ENCODE measurements at regions not wholly inside any gene's neighbourhood (a gene's known extent, or its start where the extent isn't known, plus 50 kb on each side); places are given as distances from the start of the nearest gene placed in this dataset.

- Histone ChIP-seq H4K8ac (ENCODE audit: extremely low read depth, insufficient read depth, low read length) (no peak overlapping the region), H3K9me3 (ENCODE audit: insufficient read depth in 2 of 2, low read depth in 1 of 2, low read length in 1 of 2) (no peaks in the 10 kb centered on the region), H4K20me1 (replicated peaks in 1 of 2; ENCODE audit: control insufficient read depth in 1 of 2, insufficient read depth in 2 of 2, low read length in 2 of 2) (no peaks in the 10 kb centered on the region), H3K23ac (ENCODE audit: insufficient read length) (no peak overlapping the region), H3K4me1 (replicated peaks in 1 of 4; ENCODE audit: control insufficient read depth in 3 of 4, insufficient read depth in 4 of 4, low read length in 3 of 4) (no peaks in the 10 kb centered on the region; a peak in 1 of 7 replicates), H2AK5ac (ENCODE audit: low read depth, low read length) (no peak overlapping the region), H2BK15ac (ENCODE audit: low read length) (no peak overlapping the region), H2AFZ (ENCODE audit: low read length) (no peak overlapping the region), H3K27me3 (replicated peaks in 1 of 4; ENCODE audit: control insufficient read depth in 3 of 4, extremely low read depth in 1 of 4, insufficient read depth in 3 of 4, low read length in 3 of 4) (no peaks in the 10 kb centered on the region), H3K4me3 (ENCODE audit: extremely low read depth in 1 of 4, insufficient read depth in 2 of 4, low read depth in 3 of 4, low read length in 4 of 4) (no peak overlapping the region), H3K36me3 (ENCODE audit: control insufficient read depth in 2 of 4, insufficient read depth in 4 of 4, low read length in 3 of 4) (no peaks in the 10 kb centered on the region), H3K79me1 (ENCODE audit: low read depth, low read length) (no peaks in the 10 kb centered on the region; the same call in 1 of the 2 replicates), H3K56ac (replicated peaks; ENCODE audit: insufficient read length, low read depth, low read length) (no peak overlapping the region), H3K4ac (replicated peaks; ENCODE audit: insufficient read length, low read depth, low read length) (no peak overlapping the region), H3K14ac (ENCODE audit: insufficient read length) (no peak overlapping the region), H2BK5ac (ENCODE audit: low read depth, low read length) (no peak overlapping the region), H2BK20ac (ENCODE audit: low read length) (no peak overlapping the region), H3K27ac (ENCODE audit: low read depth, low read length) (no peak overlapping the region), H3K18ac (ENCODE audit: extremely low read depth, low read length) (no peak overlapping the region), H3K23me2 (ENCODE audit: low read depth, low read length) (no peaks in the 10 kb centered on the region; the same call in 1 of the 2 replicates), H4K91ac (replicated peaks; ENCODE audit: insufficient read length, low read length) (no peak overlapping the region), H3K9ac (replicated peaks in 1 of 4; ENCODE audit: extremely low read depth in 1 of 4, low read depth in 3 of 4, low read length in 3 of 4) (no peak overlapping the region), H3K4me2 (ENCODE audit: insufficient read depth in 1 of 2, low read depth in 2 of 2, low read length in 2 of 2) (no peak overlapping the region), H4K5ac (ENCODE audit: insufficient read length, low read depth, low read length) (no peak overlapping the region), H2BK120ac (replicated peaks; ENCODE audit: low read depth, low read length) (no peak overlapping the region), H2BK12ac (ENCODE audit: low read depth, low read length) (no peak overlapping the region), H3K79me2 (ENCODE audit: control insufficient read depth in 1 of 2, insufficient read depth in 2 of 2, low read length in 2 of 2) (no peaks in the 10 kb centered on the region)
- POLR2A ChIA-PET (ENCODE audit: partially characterized antibody) = no interaction called here
- FAIRE-seq (no peak), DNase-seq (ENCODE audit: low read depth in 1 of 2, low spot score in 2 of 2) (no peak)
- CTCF ChIA-PET (ENCODE audit: partially characterized antibody) = no interaction called here
- 95% methylated on average over 2 of the region's 2 CpGs; no CpG with 5 or more reads in 1 of the 2 experiments for WGBS, 2 experiments (ENCODE audit: extremely low coverage in 1 of 2, insufficient coverage in 1 of 2, insufficient read length in 1 of 2, insufficient replicate concordance in 2 of 2, low coverage in 1 of 2, low lambda C conversion rate in 2 of 2, missing lambda C conversion rate in 1 of 2)
- TF ChIP-seq TBP (IDR thresholded peaks at IDR 0.05; ENCODE audit: low read depth, low read length) (no peak), TEAD4 (IDR thresholded peaks at IDR 0.05; ENCODE audit: low read depth, low read length) (no peak), HDAC2 (IDR thresholded peaks at IDR 0.05; ENCODE audit: borderline replicate concordance in 1 of 2, low read depth in 2 of 2, low read length in 2 of 2) (no peak), EZH2 (IDR thresholded peaks at IDR 0.05; ENCODE audit: low read depth, low read length, severe bottlenecking) (no peak), NANOG (IDR thresholded peaks at IDR 0.05; ENCODE audit: insufficient read depth, low read depth, low read length, poor library complexity, severe bottlenecking) (no peak), RFX5 (IDR thresholded peaks at IDR 0.05; ENCODE audit: borderline replicate concordance, low read depth, low read length) (no peak), POLR2AphosphoS5 (IDR thresholded peaks at IDR 0.05; ENCODE audit: low read depth, low read length) (no peak), KDM5A (IDR thresholded peaks at IDR 0.05; ENCODE audit: low read length) (no peak), GABPA (IDR thresholded peaks at IDR 0.05; ENCODE audit: borderline replicate concordance, insufficient read depth, low read length) (no peak), TCF12 (IDR thresholded peaks at IDR 0.05; ENCODE audit: low read depth, low read length) (no peak), CTCF (IDR thresholded peaks at IDR 0.05; ENCODE audit: control extremely low read depth in 1 of 3, insufficient read depth in 1 of 3, low read depth in 1 of 3, low read length in 3 of 3) (no peak), RXRA (IDR thresholded peaks at IDR 0.05; ENCODE audit: insufficient read depth, low read depth, low read length) (no peak)
These were observed 247.8 kb upstream of the JAG1 start for GRCh38 chr20:10921491-10922010.

Data from H1 (cell line).